Uterus (tissue), 2 donors: ENCODE measurements at regions not wholly inside any gene's neighbourhood (a gene's known extent, or its start where the extent isn't known, plus 50 kb on each side); places are given as distances from the start of the nearest gene placed in this dataset.

Experiments
- CTCF ChIP-seq, 4 experiments: fragments of 200-600 bp in 2 of 4; fragments of 450-650 bp in 2 of 4; sonication (generic) in 2 of 4; IDR thresholded peaks; one replicate each; pipeline ENCODE4 v1.5.1; 2016 to 2019; ENCODE audit warnings: antibody characterized with exemption in 4 of 4, mild to moderate bottlenecking in 2 of 4, moderate library complexity in 1 of 4
- POLR2A ChIP-seq, 2 donors: fragments of 450-650 bp; IDR thresholded peaks; one replicate each; pipeline ENCODE4 v1.6.1; 2016; ENCODE audit warnings: antibody characterized with exemption in 2 of 2, mild to moderate bottlenecking in 1 of 2, moderate library complexity in 1 of 2

- TF ChIP-seq CTCF (IDR thresholded peaks at IDR 0.05) (no peak), POLR2A (IDR thresholded peaks at IDR 0.05) (no peak)
Measured at GRCh38 chr7:159239028-159239427, 94.4 kb upstream of the VIPR2 start.
